ENCODE measurements at regions not wholly inside any gene's neighbourhood (a gene's known extent, or its start where the extent isn't known, plus 50 kb on each side); places are given as distances from the start of the nearest gene placed in this dataset.

GRCh38 chr14:89721956-89722355 lies 232.6 kb downstream of the EFCAB11 start:
- Histone ChIP-seq H3K9me3 (no peaks in the 10 kb centered on the region), H3K9ac (no peak overlapping the region), H3K79me2 (ENCODE audit: insufficient read depth) (no peaks in the 10 kb centered on the region), H3K27me3 (ENCODE audit: insufficient read depth) (no peaks in the 10 kb centered on the region), H3K27ac (ENCODE audit: low read depth in 2 of 2, low read length in 1 of 2) (no peak overlapping the region), H3K9me2 (no peaks in the 10 kb centered on the region), H3K4me1 (ENCODE audit: control insufficient read depth in 1 of 2, insufficient read depth in 2 of 2, low read depth in 1 of 2, low read length in 1 of 2) (peaks cover 0 to 13% of the 10 kb centered on the region in 2 experiments; a peak in 1 of 4 replicates), H2AFZ (ENCODE audit: low read depth) (no peak overlapping the region), H3K36me3 (replicated peaks in 1 of 2; ENCODE audit: control insufficient read depth in 1 of 2, insufficient read depth in 2 of 2, low read length in 1 of 2) (no peaks in the 10 kb centered on the region), H4K20me1 (ENCODE audit: insufficient read depth) (no peaks in the 10 kb centered on the region), H3K4me2 (no peak overlapping the region), H3F3A (replicated peaks; ENCODE audit: insufficient read depth) (no peaks in the 10 kb centered on the region), H3K4me3 (ENCODE audit: low read depth in 2 of 2, low read length in 1 of 2) (no peak overlapping the region)
- no peak for DNase-seq
- ChIA-PET POLR2A (no interaction called here), CTCF (interaction anchor here (0.7 to 1.2 kb wide), 2 partner anchors 10 to 25 kb away, joined by 3 read pairs; no protein-coding TSS in a partner anchor)
- 50% methylated on average over 4 of the region's 6 CpGs for WGBS (ENCODE audit: low lambda C conversion rate)
- TF ChIP-seq ELF1 (IDR thresholded peaks at IDR 0.05) (no peak), TEAD4 (IDR thresholded peaks at IDR 0.05; ENCODE audit: borderline replicate concordance, insufficient read depth) (no peak), FOSL2 (IDR thresholded peaks at IDR 0.05; ENCODE audit: borderline replicate concordance, low read depth) (no peak), GATA2 (CRISPR knock-in tag; IDR thresholded peaks at IDR 0.05) (no peak), GABPA (IDR thresholded peaks at IDR 0.05; ENCODE audit: low read depth) (no peak)

- 61% methylated on average over 9 of the region's 11 CpGs for WGBS (ENCODE audit: low lambda C conversion rate)
- TF ChIP-seq, protein P1, sequence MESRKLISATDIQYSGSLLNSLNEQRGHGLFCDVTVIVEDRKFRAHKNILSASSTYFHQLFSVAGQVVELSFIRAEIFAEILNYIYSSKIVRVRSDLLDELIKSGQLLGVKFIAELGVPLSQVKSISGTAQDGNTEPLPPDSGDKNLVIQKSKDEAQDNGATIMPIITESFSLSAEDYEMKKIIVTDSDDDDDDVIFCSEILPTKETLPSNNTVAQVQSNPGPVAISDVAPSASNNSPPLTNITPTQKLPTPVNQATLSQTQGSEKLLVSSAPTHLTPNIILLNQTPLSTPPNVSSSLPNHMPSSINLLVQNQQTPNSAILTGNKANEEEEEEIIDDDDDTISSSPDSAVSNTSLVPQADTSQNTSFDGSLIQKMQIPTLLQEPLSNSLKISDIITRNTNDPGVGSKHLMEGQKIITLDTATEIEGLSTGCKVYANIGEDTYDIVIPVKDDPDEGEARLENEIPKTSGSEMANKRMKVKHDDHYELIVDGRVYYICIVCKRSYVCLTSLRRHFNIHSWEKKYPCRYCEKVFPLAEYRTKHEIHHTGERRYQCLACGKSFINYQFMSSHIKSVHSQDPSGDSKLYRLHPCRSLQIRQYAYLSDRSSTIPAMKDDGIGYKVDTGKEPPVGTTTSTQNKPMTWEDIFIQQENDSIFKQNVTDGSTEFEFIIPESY (IDR thresholded peaks at IDR 0.05; ENCODE audit: borderline replicate concordance, low read depth) = no peak
- no peak for TF ChIP-seq RXRA (IDR thresholded peaks at IDR 0.05; ENCODE audit: borderline replicate concordance, low read depth)
- TF ChIP-seq MEF2A (IDR thresholded peaks at IDR 0.05; ENCODE audit: borderline replicate concordance, low read depth) = no peak
- 0 out of 4 replicates have a peak, but pooled peaks of 1 of the 2 experiments have one; percentile 20 for TF ChIP-seq EP300 (IDR thresholded peaks at IDR 0.05; ENCODE audit: borderline replicate concordance in 1 of 2, low read depth in 1 of 2, low read length in 1 of 2)
- TF ChIP-seq POLR2AphosphoS5 (IDR thresholded peaks at IDR 0.05; ENCODE audit: low read depth, low read length) = no peak
- no peak for TF ChIP-seq EZH2phosphoT487 (IDR thresholded peaks at IDR 0.05; ENCODE audit: borderline replicate concordance, low read depth)
- no peak for TF ChIP-seq ELF1 (IDR thresholded peaks at IDR 0.05)
- no peak for TF ChIP-seq RAD21 (IDR thresholded peaks at IDR 0.05; ENCODE audit: low read length)
- TF ChIP-seq JUND (IDR thresholded peaks at IDR 0.05) = no peak
- TF ChIP-seq, protein P2, sequence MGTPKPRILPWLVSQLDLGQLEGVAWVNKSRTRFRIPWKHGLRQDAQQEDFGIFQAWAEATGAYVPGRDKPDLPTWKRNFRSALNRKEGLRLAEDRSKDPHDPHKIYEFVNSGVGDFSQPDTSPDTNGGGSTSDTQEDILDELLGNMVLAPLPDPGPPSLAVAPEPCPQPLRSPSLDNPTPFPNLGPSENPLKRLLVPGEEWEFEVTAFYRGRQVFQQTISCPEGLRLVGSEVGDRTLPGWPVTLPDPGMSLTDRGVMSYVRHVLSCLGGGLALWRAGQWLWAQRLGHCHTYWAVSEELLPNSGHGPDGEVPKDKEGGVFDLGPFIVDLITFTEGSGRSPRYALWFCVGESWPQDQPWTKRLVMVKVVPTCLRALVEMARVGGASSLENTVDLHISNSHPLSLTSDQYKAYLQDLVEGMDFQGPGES (IDR thresholded peaks at IDR 0.05; ENCODE audit: low read depth, low read length) = no peak
- TF ChIP-seq CTCF (IDR thresholded peaks at IDR 0.05) = no peak
- TF ChIP-seq TCF12 (IDR thresholded peaks at IDR 0.05) = no peak
- no peak for TF ChIP-seq PBX3 (IDR thresholded peaks at IDR 0.05)
- TF ChIP-seq SIN3A (IDR thresholded peaks at IDR 0.05; ENCODE audit: borderline replicate concordance, low read depth, low read length) = no peak
- no peak for TF ChIP-seq TEAD4 (IDR thresholded peaks at IDR 0.05; ENCODE audit: borderline replicate concordance, insufficient read depth)
- peak; percentile 56; the same call in 1 of the 2 replicates for TF ChIP-seq GATA2 (CRISPR knock-in tag; IDR thresholded peaks at IDR 0.05)
These were observed 233.5 kb downstream of the EFCAB11 start for GRCh38 chr14:89720741-89721729.

More at GRCh38 chr14:89720741-89721729, 233.5 kb downstream of the EFCAB11 start:
- ChIA-PET CTCF (interaction anchor here (0.7 to 1.2 kb wide), 2 partner anchors 9 to 24 kb away, joined by 3 read pairs; no protein-coding TSS in a partner anchor), POLR2A (no interaction called here)
- DNase-seq = peak; percentile 47
- H3F3A ChIP-seq (replicated peaks; ENCODE audit: insufficient read depth) = no peaks in the 10 kb centered on the region
- no peaks in the 10 kb centered on the region for H3K9me2 ChIP-seq
- no peak overlapping the region for H3K4me2 ChIP-seq
- no peaks in the 10 kb centered on the region for H3K9me3 ChIP-seq
- H3K4me3 ChIP-seq (ENCODE audit: low read depth in 2 of 2, low read length in 1 of 2) = no peak overlapping the region
- H3K9ac ChIP-seq = no peak overlapping the region
- H3K79me2 ChIP-seq (ENCODE audit: insufficient read depth) = no peaks in the 10 kb centered on the region
- H3K36me3 ChIP-seq (replicated peaks in 1 of 2; ENCODE audit: control insufficient read depth in 1 of 2, insufficient read depth in 2 of 2, low read length in 1 of 2) = no peaks in the 10 kb centered on the region
- no peaks in the 10 kb centered on the region for H3K27me3 ChIP-seq (ENCODE audit: insufficient read depth)
- H2AFZ ChIP-seq (ENCODE audit: low read depth) = no peak overlapping the region
- no peak overlapping the region for H3K27ac ChIP-seq (ENCODE audit: low read depth in 2 of 2, low read length in 1 of 2)
- H3K4me1 ChIP-seq (ENCODE audit: control insufficient read depth in 1 of 2, insufficient read depth in 2 of 2, low read depth in 1 of 2, low read length in 1 of 2) = peaks cover 0 to 13% of the 10 kb centered on the region in 2 experiments; a peak in 1 of 4 replicates
- no peaks in the 10 kb centered on the region for H4K20me1 ChIP-seq (ENCODE audit: insufficient read depth)
